ENCODE measurements at regions not wholly inside any gene's neighbourhood (a gene's known extent, or its start where the extent isn't known, plus 50 kb on each side); places are given as distances from the start of the nearest gene placed in this dataset.

DNA sequence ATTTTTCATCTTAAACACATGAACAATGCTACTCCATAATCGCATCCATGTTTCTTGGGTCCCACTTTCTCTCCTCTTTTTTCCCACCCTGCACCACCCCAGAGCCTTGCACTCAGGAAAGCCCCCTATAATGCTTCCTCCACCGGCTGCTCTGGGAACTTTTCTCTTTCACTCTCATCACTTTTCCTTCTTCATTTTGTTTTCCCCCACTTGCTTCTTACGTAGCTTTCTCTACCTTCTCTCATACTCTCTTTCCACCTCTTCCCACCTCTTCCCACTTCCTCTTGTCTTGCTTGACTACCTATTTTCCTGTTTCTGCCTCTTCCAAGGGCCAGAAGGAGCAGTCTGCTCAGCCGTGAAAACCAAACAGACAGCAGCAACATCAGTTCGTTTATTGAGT is 229.5 kb upstream of the RHOBTB1 start:
- Histone ChIP-seq H3K18ac (ENCODE audit: low read length) (no peak overlapping the region), H3K79me1 (ENCODE audit: low read depth, low read length) (no peaks in the 10 kb centered on the region), H4K91ac (ENCODE audit: low read depth, low read length, poor library complexity) (no peak overlapping the region), H3K4me3 (ENCODE audit: low read length in 2 of 2) (no peak overlapping the region), H3K4me1 (ENCODE audit: control insufficient read depth in 2 of 2, insufficient read depth in 1 of 2, low read depth in 1 of 2, low read length in 2 of 2) (no peaks in the 10 kb centered on the region), H3K14ac (ENCODE audit: low read length) (no peak overlapping the region), H4K8ac (ENCODE audit: low read depth, low read length) (no peak overlapping the region), H3K9me3 (replicated peaks in 1 of 2; ENCODE audit: control insufficient read depth in 2 of 2, insufficient read depth in 1 of 2, low read depth in 1 of 2, low read length in 2 of 2) (no peaks in the 10 kb centered on the region), H3K27ac (replicated peaks; ENCODE audit: low read length) (no peak overlapping the region), H3K9ac (ENCODE audit: low read depth, low read length, poor library complexity) (no peak overlapping the region), H3K4ac (ENCODE audit: low read length) (no peak overlapping the region), H3K36me3 (replicated peaks in 1 of 2; ENCODE audit: control insufficient read depth in 2 of 2, insufficient read depth in 2 of 2, low read length in 2 of 2) (no peaks in the 10 kb centered on the region), H3K4me2 (ENCODE audit: insufficient read depth, low read length, poor library complexity, severe bottlenecking) (no peak overlapping the region), H3K27me3 (ENCODE audit: control insufficient read depth in 3 of 3, insufficient read depth in 3 of 3, low read depth in 1 of 3, low read length in 3 of 3) (no peaks in the 10 kb centered on the region), H2AK5ac (ENCODE audit: low read depth, low read length) (no peak overlapping the region), H2BK15ac (ENCODE audit: low read length) (no peak overlapping the region), H2BK12ac (ENCODE audit: low read length) (no peak overlapping the region), H2BK5ac (ENCODE audit: low read length) (no peak overlapping the region), H2AFZ (ENCODE audit: low read length) (no peak overlapping the region), H2BK120ac (ENCODE audit: low read depth, low read length) (no peak overlapping the region), H3K23ac (ENCODE audit: low read depth, low read length, poor library complexity) (no peak overlapping the region)
- no CpG with 5 or more reads among the region's 5 CpGs for WGBS, 2 donors (ENCODE audit: extremely low coverage in 2 of 2, insufficient read length in 2 of 2, insufficient replicate concordance in 1 of 2)
- no peak for DNase-seq (ENCODE audit: low spot score)

GRCh38 chr10:61172182-61172926 is 228.4 kb upstream of the RHOBTB1 start:
- H3K9me3 ChIP-seq (replicated peaks in 1 of 2; ENCODE audit: control insufficient read depth in 2 of 2, insufficient read depth in 1 of 2, low read depth in 1 of 2, low read length in 2 of 2) = no peaks in the 10 kb centered on the region
- no peak overlapping the region for H2BK120ac ChIP-seq (ENCODE audit: low read depth, low read length)
- no peak overlapping the region for H4K91ac ChIP-seq (ENCODE audit: low read depth, low read length, poor library complexity)
- H2BK5ac ChIP-seq (ENCODE audit: low read length) = no peak overlapping the region
- no peak overlapping the region for H2AK5ac ChIP-seq (ENCODE audit: low read depth, low read length)
- H3K4me2 ChIP-seq (ENCODE audit: insufficient read depth, low read length, poor library complexity, severe bottlenecking) = no peak overlapping the region
- no peaks in the 10 kb centered on the region for H3K4me1 ChIP-seq (ENCODE audit: control insufficient read depth in 2 of 2, insufficient read depth in 1 of 2, low read depth in 1 of 2, low read length in 2 of 2)
- H3K23ac ChIP-seq (ENCODE audit: low read depth, low read length, poor library complexity) = no peak overlapping the region
- H2BK12ac ChIP-seq (ENCODE audit: low read length) = no peak overlapping the region
- no peaks in the 10 kb centered on the region for H3K36me3 ChIP-seq (replicated peaks in 1 of 2; ENCODE audit: control insufficient read depth in 2 of 2, insufficient read depth in 2 of 2, low read length in 2 of 2)
- H3K79me1 ChIP-seq (ENCODE audit: low read depth, low read length) = no peaks in the 10 kb centered on the region
- no peak overlapping the region for H3K4ac ChIP-seq (ENCODE audit: low read length)
- no peak overlapping the region for H3K27ac ChIP-seq (replicated peaks; ENCODE audit: low read length)
- no peak for DNase-seq (ENCODE audit: low spot score)
- no CpG with 5 or more reads among the region's 5 CpGs for WGBS, 2 donors (ENCODE audit: extremely low coverage in 2 of 2, insufficient read length in 2 of 2, insufficient replicate concordance in 1 of 2)
- no peaks in the 10 kb centered on the region for H3K27me3 ChIP-seq (ENCODE audit: control insufficient read depth in 3 of 3, insufficient read depth in 3 of 3, low read depth in 1 of 3, low read length in 3 of 3)
- H3K14ac ChIP-seq (ENCODE audit: low read length) = no peak overlapping the region
- no peak overlapping the region for H2AFZ ChIP-seq (ENCODE audit: low read length)
- no peak overlapping the region for H4K8ac ChIP-seq (ENCODE audit: low read depth, low read length)
- H3K9ac ChIP-seq (ENCODE audit: low read depth, low read length, poor library complexity) = no peak overlapping the region
- H3K4me3 ChIP-seq (ENCODE audit: low read length in 2 of 2) = no peak overlapping the region
- no peak overlapping the region for H2BK15ac ChIP-seq (ENCODE audit: low read length)
- no peak overlapping the region for H3K18ac ChIP-seq (ENCODE audit: low read length)

DNA sequence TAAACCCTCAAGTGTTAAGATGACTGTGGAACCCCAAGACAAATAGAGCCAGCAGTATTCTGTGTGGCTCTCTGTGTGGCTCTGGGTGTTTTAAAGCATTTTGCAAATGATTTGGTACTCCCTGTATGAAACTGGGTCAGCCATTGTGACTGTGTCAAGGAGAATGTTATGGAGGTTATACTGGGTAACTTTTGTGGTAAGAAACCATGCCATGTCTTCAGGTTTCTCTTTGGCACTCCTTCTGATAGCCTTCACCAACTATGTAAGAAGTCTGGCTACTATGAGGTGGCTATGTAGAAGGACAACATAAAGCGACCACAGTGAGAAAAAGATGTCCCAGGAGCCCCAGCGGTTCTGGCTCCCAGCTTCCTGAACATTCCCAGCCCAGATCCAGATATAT is 226.6 kb upstream of the RHOBTB1 start:
- Histone ChIP-seq H3K27me3 (ENCODE audit: control insufficient read depth in 3 of 3, insufficient read depth in 3 of 3, low read depth in 1 of 3, low read length in 3 of 3) (no peaks in the 10 kb centered on the region), H3K4me3 (ENCODE audit: low read length in 2 of 2) (no peak overlapping the region), H4K91ac (ENCODE audit: low read depth, low read length, poor library complexity) (no peak overlapping the region), H3K36me3 (replicated peaks in 1 of 2; ENCODE audit: control insufficient read depth in 2 of 2, insufficient read depth in 2 of 2, low read length in 2 of 2) (no peaks in the 10 kb centered on the region), H3K9me3 (replicated peaks in 1 of 2; ENCODE audit: control insufficient read depth in 2 of 2, insufficient read depth in 1 of 2, low read depth in 1 of 2, low read length in 2 of 2) (no peaks in the 10 kb centered on the region), H3K23ac (ENCODE audit: low read depth, low read length, poor library complexity) (no peak overlapping the region), H2BK15ac (ENCODE audit: low read length) (no peak overlapping the region), H3K9ac (ENCODE audit: low read depth, low read length, poor library complexity) (no peak overlapping the region), H3K4me1 (ENCODE audit: control insufficient read depth in 2 of 2, insufficient read depth in 1 of 2, low read depth in 1 of 2, low read length in 2 of 2) (no peaks in the 10 kb centered on the region), H3K18ac (ENCODE audit: low read length) (no peak overlapping the region), H3K79me1 (ENCODE audit: low read depth, low read length) (no peaks in the 10 kb centered on the region), H4K8ac (ENCODE audit: low read depth, low read length) (no peak overlapping the region), H2BK120ac (ENCODE audit: low read depth, low read length) (no peak overlapping the region), H2BK5ac (ENCODE audit: low read length) (no peak overlapping the region), H2AK5ac (ENCODE audit: low read depth, low read length) (no peak overlapping the region), H2BK12ac (ENCODE audit: low read length) (no peak overlapping the region), H3K4ac (ENCODE audit: low read length) (no peak overlapping the region), H3K27ac (replicated peaks; ENCODE audit: low read length) (no peak overlapping the region), H3K4me2 (ENCODE audit: insufficient read depth, low read length, poor library complexity, severe bottlenecking) (no peak overlapping the region), H3K14ac (ENCODE audit: low read length) (no peak overlapping the region), H2AFZ (ENCODE audit: low read length) (no peak overlapping the region)
- DNase-seq (ENCODE audit: low spot score) = no peak
- WGBS, 2 donors (ENCODE audit: extremely low coverage in 2 of 2, insufficient read length in 2 of 2, insufficient replicate concordance in 1 of 2) = no CpG with 5 or more reads among the region's 2 CpGs

DNA sequence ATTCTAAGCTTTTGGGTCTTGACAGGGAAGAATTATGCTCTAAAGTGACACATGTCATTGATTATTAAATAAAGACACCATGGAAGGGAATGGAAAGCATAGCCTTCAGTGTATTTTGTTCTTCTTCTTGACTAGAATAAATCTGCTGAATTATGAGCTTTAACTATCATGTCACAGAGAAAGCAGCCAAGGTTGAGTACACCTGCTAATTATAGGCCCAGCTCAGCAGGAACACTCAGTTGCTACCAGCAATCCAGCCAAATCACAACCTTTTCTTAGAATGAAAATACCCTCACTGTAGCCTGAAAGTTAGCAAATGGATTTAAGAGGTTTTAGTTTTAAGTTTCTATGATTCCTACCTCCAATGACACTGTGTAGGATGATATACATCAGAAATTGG is 225.3 kb upstream of the RHOBTB1 start:
- Histone ChIP-seq H3K4me1 (ENCODE audit: control insufficient read depth in 2 of 2, insufficient read depth in 1 of 2, low read depth in 1 of 2, low read length in 2 of 2) (no peaks in the 10 kb centered on the region), H3K4ac (ENCODE audit: low read length) (no peak overlapping the region), H3K4me3 (ENCODE audit: low read length in 2 of 2) (no peak overlapping the region), H2BK15ac (ENCODE audit: low read length) (no peak overlapping the region), H3K79me1 (ENCODE audit: low read depth, low read length) (no peaks in the 10 kb centered on the region), H2AFZ (ENCODE audit: low read length) (no peak overlapping the region), H3K36me3 (replicated peaks in 1 of 2; ENCODE audit: control insufficient read depth in 2 of 2, insufficient read depth in 2 of 2, low read length in 2 of 2) (no peaks in the 10 kb centered on the region), H2BK12ac (ENCODE audit: low read length) (no peak overlapping the region), H3K9me3 (replicated peaks in 1 of 2; ENCODE audit: control insufficient read depth in 2 of 2, insufficient read depth in 1 of 2, low read depth in 1 of 2, low read length in 2 of 2) (no peaks in the 10 kb centered on the region), H3K14ac (ENCODE audit: low read length) (no peak overlapping the region), H4K8ac (ENCODE audit: low read depth, low read length) (no peak overlapping the region), H3K27ac (replicated peaks; ENCODE audit: low read length) (no peak overlapping the region), H3K23ac (ENCODE audit: low read depth, low read length, poor library complexity) (no peak overlapping the region), H3K4me2 (ENCODE audit: insufficient read depth, low read length, poor library complexity, severe bottlenecking) (no peak overlapping the region), H2BK120ac (ENCODE audit: low read depth, low read length) (no peak overlapping the region), H3K9ac (ENCODE audit: low read depth, low read length, poor library complexity) (no peak overlapping the region), H3K27me3 (ENCODE audit: control insufficient read depth in 3 of 3, insufficient read depth in 3 of 3, low read depth in 1 of 3, low read length in 3 of 3) (no peaks in the 10 kb centered on the region), H2BK5ac (ENCODE audit: low read length) (no peak overlapping the region), H4K91ac (ENCODE audit: low read depth, low read length, poor library complexity) (no peak overlapping the region), H2AK5ac (ENCODE audit: low read depth, low read length) (no peak overlapping the region), H3K18ac (ENCODE audit: low read length) (no peak overlapping the region)
- DNase-seq (ENCODE audit: low spot score) = no peak
